Right atrium auricular region (tissue), 2 donors: ENCODE measurements at regions not wholly inside any gene's neighbourhood (a gene's known extent, or its start where the extent isn't known, plus 50 kb on each side); places are given as distances from the start of the nearest gene placed in this dataset.
"Not testable (repeated sequence)": the region's sequence is repeated elsewhere in the genome, so short reads cannot be mapped to it uniquely, and the experiment has no call there.

Experiments
- DNase-seq: peaks from one replicate; pipeline ENCODE4 v3.0.0-alpha.2; 2019; ENCODE audit warnings: low spot score
- H3K27ac ChIP-seq, 2 donors: fragments of 200-600 bp; sonication (generic); 1 replicate in 1 of 2; 2 replicates in 1 of 2; pipeline ENCODE4 v1.5.1; 2016 to 2019
- H3K27me3 ChIP-seq, 2 donors: fragments of 200-600 bp; sonication (generic); one replicate each; pipeline versions ENCODE4 v1.5.1 to v1.6.0; 2017 to 2019
- H3K36me3 ChIP-seq: fragments of 200-600 bp; sonication (generic); one replicate; pipeline ENCODE4 v1.5.1; 2016
- H3K4me1 ChIP-seq, 2 donors: fragments of 200-600 bp; sonication (generic); one replicate each; pipeline versions ENCODE4 v1.5.1 to v1.6.0; 2017 to 2019
- H3K4me3 ChIP-seq, 2 donors: fragments of 200-600 bp; sonication (generic); 1 replicate in 1 of 2; 2 replicates in 1 of 2; pipeline ENCODE4 v1.5.1; 2017 to 2019; ENCODE audit warnings: mild to moderate bottlenecking in 1 of 2, moderate library complexity in 1 of 2
- H3K9me3 ChIP-seq, 2 donors: fragments of 200-600 bp; sonication (generic); one replicate each; pipeline ENCODE4 v1.5.1; 2019
- TF ChIP-seq, protein P1 (sequence below), 2 donors: fragments of 200-600 bp; sonication (generic); IDR thresholded peaks; one replicate each; pipeline ENCODE4 v1.5.1; 2019; ENCODE audit warnings: antibody characterized with exemption in 2 of 2

DNA sequence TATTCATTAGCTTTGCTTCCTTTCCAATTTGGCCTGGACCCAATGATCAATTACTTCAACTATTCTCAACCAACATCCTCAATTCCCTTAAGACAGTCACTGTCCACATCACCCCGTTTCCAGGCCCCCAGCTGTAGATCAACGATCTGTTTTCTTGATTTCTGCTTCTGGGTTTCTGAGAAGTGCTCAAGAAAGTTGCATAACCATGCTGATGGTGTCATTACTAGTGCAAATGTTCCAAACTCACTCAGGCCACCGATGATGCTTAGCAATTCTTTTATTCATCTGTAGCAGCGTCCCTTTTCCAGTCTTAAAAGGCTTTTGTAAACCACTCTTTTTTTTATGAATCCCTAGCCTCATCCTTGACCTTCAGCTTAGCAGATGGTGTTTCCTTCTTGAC is 155.8 kb upstream of the PTGFR start:
- Histone ChIP-seq H3K36me3 (no peaks in the 10 kb centered on the region), H3K4me1 (no peaks in the 10 kb centered on the region), H3K4me3 (no peak overlapping the region), H3K27ac (peak overlapping the region in 1 of 2 donors; percentile 66), H3K9me3 (no peaks in the 10 kb centered on the region), H3K27me3 (no peaks in the 10 kb centered on the region)
- no peak for DNase-seq
- TF ChIP-seq, protein P1, sequence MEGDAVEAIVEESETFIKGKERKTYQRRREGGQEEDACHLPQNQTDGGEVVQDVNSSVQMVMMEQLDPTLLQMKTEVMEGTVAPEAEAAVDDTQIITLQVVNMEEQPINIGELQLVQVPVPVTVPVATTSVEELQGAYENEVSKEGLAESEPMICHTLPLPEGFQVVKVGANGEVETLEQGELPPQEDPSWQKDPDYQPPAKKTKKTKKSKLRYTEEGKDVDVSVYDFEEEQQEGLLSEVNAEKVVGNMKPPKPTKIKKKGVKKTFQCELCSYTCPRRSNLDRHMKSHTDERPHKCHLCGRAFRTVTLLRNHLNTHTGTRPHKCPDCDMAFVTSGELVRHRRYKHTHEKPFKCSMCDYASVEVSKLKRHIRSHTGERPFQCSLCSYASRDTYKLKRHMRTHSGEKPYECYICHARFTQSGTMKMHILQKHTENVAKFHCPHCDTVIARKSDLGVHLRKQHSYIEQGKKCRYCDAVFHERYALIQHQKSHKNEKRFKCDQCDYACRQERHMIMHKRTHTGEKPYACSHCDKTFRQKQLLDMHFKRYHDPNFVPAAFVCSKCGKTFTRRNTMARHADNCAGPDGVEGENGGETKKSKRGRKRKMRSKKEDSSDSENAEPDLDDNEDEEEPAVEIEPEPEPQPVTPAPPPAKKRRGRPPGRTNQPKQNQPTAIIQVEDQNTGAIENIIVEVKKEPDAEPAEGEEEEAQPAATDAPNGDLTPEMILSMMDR (IDR thresholded peaks at IDR 0.05): no peak

- H3K27me3 ChIP-seq, H3K36me3 ChIP-seq, H3K4me3 ChIP-seq, H3K27ac ChIP-seq, H3K9me3 ChIP-seq, DNase-seq, H3K4me1 ChIP-seq: not testable (repeated sequence)
Measured at GRCh38 chr1:78336751-78337150, 154.0 kb upstream of the PTGFR start.

- Histone ChIP-seq H3K9me3 (no peaks in the 10 kb centered on the region), H3K36me3 (no peaks in the 10 kb centered on the region), H3K27me3 (no peaks in the 10 kb centered on the region), H3K27ac (no peak overlapping the region), H3K4me1 (no peaks in the 10 kb centered on the region), H3K4me3 (no peak overlapping the region)
- TF ChIP-seq, protein P1 (IDR thresholded peaks at IDR 0.05): no peak
- no peak for DNase-seq
Measured at GRCh38 chr1:78339490-78339889, 151.3 kb upstream of the PTGFR start.

GRCh38 chr1:78340006-78340405 is 150.8 kb upstream of the PTGFR start:
- H3K36me3 ChIP-seq: no peaks in the 10 kb centered on the region
- TF ChIP-seq, protein P1 (IDR thresholded peaks at IDR 0.05): no peak
- no peak overlapping the region for H3K27ac ChIP-seq
- H3K27me3 ChIP-seq: no peaks in the 10 kb centered on the region
- no peak overlapping the region for H3K4me3 ChIP-seq
- no peak for DNase-seq
- no peaks in the 10 kb centered on the region for H3K9me3 ChIP-seq
- no peaks in the 10 kb centered on the region for H3K4me1 ChIP-seq

DNA sequence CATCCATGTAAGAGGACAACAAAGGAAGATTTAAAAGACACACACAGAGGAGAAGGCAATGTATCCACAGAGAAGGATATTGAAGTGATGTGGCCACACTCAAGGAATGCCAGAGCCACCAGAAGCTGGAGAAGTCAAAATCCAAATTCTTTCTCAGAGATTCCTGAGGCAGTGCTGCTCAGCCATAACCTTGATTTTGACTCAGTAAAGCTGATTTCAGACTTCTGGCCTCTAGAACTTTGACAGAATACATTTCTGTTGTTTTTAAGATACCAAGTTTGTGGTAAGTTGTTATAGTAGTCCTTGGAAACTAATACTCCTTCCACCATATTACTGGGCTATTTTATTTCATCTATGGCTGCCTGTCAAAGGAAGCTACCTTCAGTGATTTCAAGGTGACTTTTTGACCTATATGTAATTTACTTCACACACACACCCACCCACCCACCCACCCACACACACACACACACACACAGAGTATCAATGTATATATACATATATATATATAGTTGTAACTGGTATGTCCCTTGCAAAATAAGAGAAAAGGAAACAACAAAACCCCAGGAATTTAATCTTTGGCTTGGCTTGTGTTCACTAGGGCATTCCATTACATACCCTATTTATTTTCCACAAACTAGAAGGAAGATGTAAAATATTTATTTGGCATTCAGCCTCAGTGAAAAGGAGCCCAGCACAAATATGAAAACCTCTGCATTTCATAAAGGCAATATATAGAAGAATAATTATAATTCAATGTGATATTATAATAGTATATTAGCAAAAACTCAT is 142.1 kb upstream of the PTGFR start:
- Histone ChIP-seq H3K4me1 (no peaks in the 10 kb centered on the region), H3K27me3 (no peaks in the 10 kb centered on the region), H3K36me3 (no peaks in the 10 kb centered on the region), H3K9me3 (no peaks in the 10 kb centered on the region), H3K27ac (no peak overlapping the region), H3K4me3 (no peak overlapping the region)
- DNase-seq: no peak
- TF ChIP-seq, protein P1 (IDR thresholded peaks at IDR 0.05): no peak

DNA sequence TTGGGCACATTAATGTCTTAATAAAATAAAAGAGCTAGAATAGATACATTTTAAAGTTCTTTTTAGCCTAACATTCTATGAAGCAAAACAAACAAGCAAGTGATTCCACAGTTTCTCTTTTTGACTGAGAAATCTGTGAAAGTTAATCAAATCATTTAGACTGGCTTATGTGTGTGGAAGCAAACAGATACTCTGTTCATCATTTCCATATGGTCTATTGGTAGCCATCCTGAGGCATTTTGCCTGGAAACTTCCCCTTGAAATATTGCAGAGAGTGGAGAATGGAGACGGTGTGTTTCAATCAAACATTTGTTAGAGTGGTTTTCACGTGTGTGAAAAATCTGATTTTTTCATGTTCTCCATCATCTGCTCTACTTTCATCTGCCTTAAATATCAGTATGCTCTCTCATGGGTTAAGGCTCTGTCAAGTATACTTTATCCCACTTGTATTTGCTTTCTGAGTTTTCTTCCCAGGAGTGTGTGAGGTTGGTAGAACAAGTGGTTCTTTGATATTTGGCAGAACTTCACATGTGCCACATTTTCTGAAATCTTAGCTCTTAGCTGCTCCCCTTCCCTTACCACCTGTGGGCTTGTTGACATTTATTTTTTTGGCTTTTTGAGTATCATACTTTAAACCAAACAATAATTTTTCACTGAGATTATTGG is 139.1 kb upstream of the PTGFR start:
- TF ChIP-seq, protein P1 (IDR thresholded peaks at IDR 0.05): no peak
- H3K27me3 ChIP-seq: no peaks in the 10 kb centered on the region
- DNase-seq: no peak

More for the DNA sequence above, 139.1 kb upstream of the PTGFR start:
- Histone ChIP-seq H3K36me3 (no peaks in the 10 kb centered on the region), H3K4me1 (no peaks in the 10 kb centered on the region), H3K9me3 (no peaks in the 10 kb centered on the region), H3K27ac (no peak overlapping the region), H3K4me3 (no peak overlapping the region)
